ENCODE measurements at regions not wholly inside any gene's neighbourhood (a gene's known extent, or its start where the extent isn't known, plus 50 kb on each side); places are given as distances from the start of the nearest gene placed in this dataset.

DNA sequence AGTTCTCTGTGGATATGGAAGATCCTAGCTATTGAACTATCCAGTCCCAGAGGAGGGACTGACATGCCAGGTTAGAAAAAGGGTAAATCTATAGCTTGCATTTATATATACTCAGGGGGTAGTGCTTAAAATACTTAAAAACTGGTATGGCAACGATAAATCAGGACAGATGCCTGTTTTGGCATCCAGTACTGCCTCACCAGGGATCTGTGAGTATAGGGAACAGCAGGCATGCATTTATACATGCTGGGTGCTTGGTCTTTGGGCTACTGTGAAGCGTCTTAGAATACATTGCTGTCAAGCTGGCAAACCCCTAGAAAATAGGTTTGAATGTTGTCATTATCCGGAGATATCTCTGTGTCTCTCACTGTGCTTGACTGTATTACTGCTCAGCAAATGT is 94.2 kb upstream of the DRD2 start:
- TF ChIP-seq, protein P1, sequence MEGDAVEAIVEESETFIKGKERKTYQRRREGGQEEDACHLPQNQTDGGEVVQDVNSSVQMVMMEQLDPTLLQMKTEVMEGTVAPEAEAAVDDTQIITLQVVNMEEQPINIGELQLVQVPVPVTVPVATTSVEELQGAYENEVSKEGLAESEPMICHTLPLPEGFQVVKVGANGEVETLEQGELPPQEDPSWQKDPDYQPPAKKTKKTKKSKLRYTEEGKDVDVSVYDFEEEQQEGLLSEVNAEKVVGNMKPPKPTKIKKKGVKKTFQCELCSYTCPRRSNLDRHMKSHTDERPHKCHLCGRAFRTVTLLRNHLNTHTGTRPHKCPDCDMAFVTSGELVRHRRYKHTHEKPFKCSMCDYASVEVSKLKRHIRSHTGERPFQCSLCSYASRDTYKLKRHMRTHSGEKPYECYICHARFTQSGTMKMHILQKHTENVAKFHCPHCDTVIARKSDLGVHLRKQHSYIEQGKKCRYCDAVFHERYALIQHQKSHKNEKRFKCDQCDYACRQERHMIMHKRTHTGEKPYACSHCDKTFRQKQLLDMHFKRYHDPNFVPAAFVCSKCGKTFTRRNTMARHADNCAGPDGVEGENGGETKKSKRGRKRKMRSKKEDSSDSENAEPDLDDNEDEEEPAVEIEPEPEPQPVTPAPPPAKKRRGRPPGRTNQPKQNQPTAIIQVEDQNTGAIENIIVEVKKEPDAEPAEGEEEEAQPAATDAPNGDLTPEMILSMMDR (IDR thresholded peaks at IDR 0.05), result no peak
- TF ChIP-seq POLR2A (IDR thresholded peaks at IDR 0.05), result no peak
